Sciatic nerve (tissue), 2 donors: ENCODE measurements at regions not wholly inside any gene's neighbourhood (a gene's known extent, or its start where the extent isn't known, plus 50 kb on each side); places are given as distances from the start of the nearest gene placed in this dataset.

Source experiments
- ATAC-seq: fragments of 200-7000 bp; cut with Tn5 transposase; one replicate; pipeline ENCODE4 v1.9.1; 2020; ENCODE audit warnings: mild to moderate bottlenecking, moderate library complexity
- DNase-seq: peaks from one replicate; pipeline ENCODE4 v3.0.0-alpha.2; 2020; ENCODE audit warnings: low spot score
- intact Hi-C: fragments of 100-400 bp; cut with DNase I; formaldehyde crosslinking; loops from one replicate; pipeline ENCODE4 v1.14.2; 2022
- donor health status: DM: no; HTN: no; CAD: no.
- donor health status: DM: no; HTN: no; CAD: no.

DNA sequence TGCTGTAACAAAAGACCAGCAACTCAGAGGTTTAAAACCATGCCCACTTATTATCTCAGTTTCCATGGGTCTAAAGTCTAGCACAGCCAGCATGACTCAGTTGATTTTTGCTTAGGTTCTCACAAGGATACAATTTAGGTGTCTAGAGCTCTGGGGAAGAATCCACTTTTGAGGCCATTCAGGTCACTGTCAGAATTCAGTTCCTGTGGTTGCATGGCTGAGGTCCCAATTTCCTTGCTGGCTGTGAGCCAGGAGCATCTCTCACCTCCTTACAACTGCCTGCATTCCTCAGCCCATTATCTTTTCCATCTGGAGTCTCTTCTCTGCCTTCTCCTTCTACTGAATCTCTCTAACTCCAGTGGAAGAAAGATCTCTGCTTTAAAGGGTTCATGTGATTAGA is 240.5 kb upstream of the CFAP20DC start:
- intact Hi-C loops, result no loop called here
- DNase-seq (no peak), ATAC-seq (no peak)

DNA sequence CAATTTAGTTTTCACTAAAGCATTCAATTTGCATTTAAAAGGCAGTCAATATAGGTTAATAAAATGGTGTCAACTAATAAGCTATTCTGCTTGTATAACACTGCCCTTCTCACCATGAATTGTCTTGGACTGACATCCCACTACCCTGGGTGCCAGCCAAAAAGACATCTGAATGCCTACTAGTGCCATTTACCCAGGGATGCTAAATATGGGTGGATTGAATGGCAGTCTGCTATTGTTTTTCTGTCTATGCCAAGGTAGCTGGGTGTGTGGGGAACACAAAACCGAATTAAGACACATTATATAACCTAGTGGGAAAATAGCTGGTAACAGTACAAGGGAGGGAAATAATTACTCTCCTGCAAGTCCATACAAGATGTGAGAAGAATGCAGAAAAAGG is 240.0 kb upstream of the CFAP20DC start:
- intact Hi-C loops, result no loop called here
- ATAC-seq, result no peak
- no peak for DNase-seq

DNA sequence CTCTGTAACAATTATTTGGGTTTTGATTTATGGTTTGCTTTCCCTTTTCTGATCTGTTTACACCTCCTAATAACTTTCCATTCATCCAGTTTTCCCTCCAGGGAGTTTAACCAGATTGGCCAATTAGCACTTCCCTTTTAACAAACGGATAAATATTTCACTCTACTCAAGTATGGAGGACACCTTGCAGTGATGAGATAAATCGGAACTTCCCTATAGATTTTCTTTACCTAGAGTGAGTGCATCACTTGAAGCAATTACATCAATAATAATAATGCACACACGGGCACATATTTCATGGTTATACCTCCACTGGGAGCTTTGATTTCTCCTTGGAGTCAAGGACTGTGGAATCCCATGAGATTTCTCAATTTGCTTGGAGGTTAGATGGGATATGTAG is 239.1 kb upstream of the CFAP20DC start:
- intact Hi-C loops, result no loop called here
- DNase-seq, result no peak
- no peak for ATAC-seq

DNA sequence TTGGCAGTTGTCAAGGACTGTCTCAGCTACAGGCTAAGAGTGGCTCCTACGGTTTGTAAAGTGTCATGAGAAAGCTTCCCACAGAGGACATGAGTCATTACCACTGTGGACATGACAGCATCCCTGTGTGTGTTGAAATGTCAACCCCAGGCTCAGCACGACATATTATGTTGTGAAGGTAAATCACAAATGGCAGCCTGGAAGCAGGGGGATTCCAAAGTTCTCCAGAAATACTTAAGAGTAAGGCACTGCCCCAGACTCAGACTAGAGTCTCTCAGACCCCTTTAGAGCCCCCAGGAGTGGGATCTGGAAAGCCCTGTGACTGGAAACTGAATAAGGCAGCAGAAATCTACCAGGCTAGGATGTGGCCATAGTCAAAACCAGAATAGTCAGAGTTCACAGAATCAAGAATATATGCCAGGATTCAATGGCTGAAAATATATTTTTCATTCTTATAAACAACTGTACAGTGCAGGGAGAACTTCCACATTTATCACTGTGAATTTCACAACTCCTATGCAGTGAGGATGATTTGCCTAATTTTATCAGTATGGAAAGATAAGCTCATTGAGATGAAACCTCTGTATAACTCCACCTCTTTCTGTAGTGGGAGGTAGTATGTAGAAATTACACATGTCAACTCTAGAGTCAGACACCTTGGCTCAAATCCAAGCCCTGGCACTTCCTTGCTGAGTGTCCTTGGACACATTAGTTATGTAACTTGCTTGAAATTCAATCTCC is 237.1 kb upstream of the CFAP20DC start:
- intact Hi-C loops, result no loop called here
- ATAC-seq (no peak), DNase-seq (no peak)

DNA sequence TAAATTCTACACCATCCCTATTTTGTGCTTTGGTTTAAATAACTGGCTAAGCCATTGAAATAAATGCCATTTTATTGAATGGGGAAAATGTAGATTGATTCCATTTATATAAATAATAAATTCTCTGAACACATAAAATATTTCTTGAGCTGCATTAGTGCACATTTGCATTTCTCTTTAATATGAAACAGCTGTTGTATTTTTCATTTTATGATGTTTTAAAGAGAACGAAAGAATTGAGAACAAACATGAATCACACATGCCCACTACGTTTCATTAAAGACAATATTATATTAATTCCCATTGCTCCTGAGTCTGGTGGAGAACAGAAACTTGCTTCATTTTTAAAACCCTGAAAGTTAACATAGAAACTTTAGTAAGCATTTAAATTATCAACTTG is 235.7 kb upstream of the CFAP20DC start:
- DNase-seq (no peak), ATAC-seq (no peak)
- intact Hi-C loops, result no loop called here

DNA sequence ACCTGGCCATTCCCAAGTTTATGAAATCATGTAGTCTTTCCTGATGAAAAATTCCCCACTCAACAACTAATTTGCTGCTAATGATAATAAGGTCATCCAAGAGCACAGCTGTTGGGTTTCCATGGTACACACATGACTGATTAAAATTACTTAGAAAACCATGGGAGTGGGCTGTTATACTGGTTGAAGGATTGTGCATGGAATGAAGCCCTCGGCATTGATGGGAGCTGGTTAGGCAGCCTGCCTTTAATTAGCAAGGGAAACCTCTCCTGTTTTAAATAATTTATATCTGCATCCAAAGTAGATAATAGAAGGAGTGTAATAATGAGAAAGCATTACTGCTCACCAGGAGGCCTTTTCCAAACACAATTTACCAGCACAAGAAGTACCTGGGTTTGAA is 235.1 kb upstream of the CFAP20DC start:
- no peak for ATAC-seq
- intact Hi-C loops, result no loop called here
- DNase-seq, result no peak

DNA sequence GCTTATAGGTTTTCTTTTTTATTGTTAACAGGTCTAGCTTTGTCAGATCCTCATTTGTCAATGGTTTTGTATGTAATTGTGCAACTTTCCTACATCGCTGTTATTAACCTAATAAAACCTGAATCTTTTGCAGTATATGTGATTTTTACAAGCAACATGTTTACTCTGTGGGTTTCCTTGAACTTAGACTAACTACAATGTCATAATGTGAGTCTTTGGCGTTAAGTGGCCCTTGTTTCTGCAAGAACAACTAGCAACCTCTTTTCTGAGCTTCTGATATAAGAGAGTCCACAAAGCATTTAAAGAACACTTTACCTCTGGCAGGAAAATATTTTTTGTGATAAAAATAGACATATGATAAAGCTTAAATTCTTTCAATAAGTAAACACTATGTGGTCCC is 230.3 kb upstream of the CFAP20DC start:
- intact Hi-C loops, result no loop called here
- ATAC-seq, result no peak
- no peak for DNase-seq

DNA sequence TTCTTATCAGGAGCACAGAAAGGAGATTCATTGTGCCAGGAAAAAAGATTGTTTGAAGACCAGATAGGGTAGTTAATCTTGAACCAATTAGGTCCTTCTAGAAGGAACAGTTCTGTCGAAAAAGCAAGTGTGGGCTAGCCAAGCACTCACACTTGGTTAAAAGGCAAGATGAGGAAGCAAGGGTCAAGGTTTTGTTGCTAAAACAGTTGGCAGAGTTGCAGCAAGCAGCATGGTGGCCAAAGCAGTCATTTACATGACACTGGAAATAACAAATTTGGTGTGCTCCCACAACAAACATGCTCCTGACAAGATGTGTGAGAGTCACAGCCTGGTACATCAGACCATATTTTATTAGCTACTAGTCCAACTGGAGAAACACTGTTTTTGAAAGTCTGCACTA is 228.0 kb upstream of the CFAP20DC start:
- DNase-seq (no peak), ATAC-seq (no peak)
- intact Hi-C loops, result no loop called here

DNA sequence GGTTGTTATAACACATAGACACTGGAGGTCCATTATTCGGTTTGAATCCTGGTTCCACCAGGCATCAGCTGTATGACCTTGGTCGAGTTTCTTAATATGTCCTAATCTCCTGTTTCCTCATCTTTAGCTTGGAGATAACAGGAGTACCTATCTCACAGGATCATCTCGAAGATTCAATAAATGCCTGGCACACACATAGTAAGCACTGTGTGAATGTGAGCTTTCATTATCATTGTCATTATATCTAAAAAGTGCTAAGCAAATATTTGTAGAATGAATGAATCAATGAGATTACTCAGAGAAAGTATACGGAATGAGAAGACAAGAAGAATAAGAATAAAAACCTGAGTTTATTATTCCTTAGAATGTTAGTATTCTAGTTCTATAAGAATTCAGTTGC is 227.4 kb upstream of the CFAP20DC start:
- DNase-seq (no peak), ATAC-seq (no peak)
- intact Hi-C loops, result no loop called here

DNA sequence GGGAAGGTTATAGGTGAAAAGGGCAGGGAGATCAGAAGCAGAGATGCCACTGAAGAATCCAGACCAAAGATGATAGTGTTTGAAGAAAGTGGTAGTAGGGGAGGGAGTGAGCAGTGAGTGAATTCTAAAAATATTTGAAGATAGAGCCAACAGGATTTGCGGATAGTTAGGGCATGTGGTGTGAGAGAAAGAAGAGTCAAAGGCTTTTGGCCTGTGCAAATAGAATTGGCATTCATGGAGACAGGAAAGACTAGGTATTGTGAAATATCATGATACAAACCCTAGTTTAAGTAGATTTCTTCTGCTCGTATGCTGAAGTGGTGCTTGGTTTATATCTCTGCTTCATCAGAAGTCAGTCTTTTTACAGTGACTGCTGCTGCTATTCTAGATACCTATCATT is 224.2 kb upstream of the CFAP20DC start:
- no peak for DNase-seq
- intact Hi-C loops, result no loop called here
- ATAC-seq, result no peak

DNA sequence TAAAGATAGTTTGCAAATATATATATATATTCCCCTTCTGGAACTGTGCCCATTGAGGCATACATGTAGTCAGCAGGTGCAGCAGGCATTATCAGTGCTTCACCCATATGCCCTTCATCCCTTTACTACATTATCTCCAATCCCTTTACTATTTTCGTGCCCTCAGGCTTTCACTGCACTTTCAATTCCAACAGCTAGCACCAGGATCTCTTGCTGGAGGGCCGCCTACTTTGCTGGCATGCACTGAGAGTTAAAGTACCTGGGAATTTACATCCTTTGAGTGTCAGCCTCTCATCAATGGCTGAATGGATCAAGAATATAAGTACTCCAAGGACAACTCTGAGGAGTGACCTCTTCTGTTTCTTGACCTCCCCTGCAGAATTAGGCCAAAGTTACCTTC is 222.1 kb upstream of the CFAP20DC start:
- DNase-seq (no peak), ATAC-seq (no peak)
- intact Hi-C loops, result no loop called here

DNA sequence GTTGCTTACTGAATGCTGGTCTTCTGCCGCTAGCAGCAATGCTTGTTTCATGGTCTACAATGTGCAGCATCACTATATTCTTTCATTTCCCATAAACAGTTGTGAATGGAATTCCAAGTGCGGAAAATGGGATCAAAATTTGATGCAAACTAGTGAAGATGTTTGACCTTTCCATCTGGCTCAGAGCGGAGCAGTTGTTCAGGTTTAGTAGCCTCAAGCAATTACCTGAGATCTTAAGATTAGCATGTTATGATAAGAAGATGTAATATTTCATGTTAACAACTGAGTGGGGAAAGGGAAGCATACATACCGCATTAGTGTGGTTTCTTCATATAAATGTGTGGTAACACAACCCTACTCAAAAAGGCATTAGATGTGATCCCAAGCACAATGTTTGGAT is 221.1 kb upstream of the CFAP20DC start:
- ATAC-seq, result no peak
- intact Hi-C loops, result no loop called here
- no peak for DNase-seq

DNA sequence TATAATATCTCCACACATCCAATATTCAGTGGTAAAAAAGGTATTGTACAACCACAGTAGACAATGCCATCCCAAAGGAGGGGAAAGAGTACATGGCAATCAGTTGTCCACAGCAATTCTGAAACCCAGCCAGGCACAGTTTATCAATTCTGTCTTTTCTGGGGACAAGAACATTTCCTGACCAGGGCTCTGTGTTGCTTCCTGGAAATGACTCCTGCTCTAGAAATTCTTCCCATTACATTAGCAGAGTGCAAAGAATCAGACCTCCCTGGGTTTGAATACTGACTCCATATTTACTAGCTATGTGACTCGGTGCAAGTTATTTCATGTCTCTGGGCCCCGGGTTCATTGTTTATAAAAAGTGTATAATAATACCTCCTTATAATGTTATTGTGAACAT is 220.4 kb upstream of the CFAP20DC start:
- DNase-seq (no peak), ATAC-seq (no peak)
- intact Hi-C loops, result no loop called here

DNA sequence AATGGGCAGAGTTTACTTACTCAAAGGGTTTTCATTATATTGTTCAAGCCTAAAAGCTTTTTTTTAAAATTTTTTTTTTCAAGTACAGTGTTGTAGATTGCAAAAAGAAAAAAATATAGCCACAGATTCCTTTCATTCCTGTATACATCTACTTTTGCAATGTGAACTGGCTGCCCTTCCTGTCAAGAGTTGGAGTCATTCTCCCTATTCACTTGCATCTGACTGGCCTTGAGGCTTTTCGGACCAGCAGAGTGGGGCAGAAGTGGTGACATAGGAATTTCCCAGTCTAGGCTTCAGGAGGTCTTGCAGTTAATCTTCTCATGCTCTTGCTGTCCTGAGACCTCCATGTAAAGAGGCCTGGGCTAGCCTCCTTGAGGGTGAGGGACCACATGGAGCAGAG is 218.3 kb upstream of the CFAP20DC start:
- DNase-seq, result no peak
- ATAC-seq, result no peak

DNA sequence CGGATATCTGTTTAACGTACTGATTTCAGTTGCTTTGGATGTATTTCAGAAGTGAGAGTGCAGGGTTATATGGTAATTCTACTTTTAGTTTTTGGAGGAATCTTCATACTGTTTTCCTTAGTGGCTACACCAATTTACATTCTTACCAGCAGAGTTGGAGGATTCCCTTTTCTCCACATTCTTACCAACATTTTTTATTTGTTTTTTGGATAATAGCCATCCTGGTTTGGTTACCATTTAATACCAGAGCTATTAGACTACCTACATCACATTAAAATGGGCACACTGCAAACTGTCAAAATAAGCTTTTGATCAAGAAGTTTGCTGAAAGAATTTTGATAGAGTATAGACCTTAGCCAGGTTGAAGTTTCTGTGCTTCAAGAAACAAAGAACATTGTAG is 217.2 kb upstream of the CFAP20DC start:
- ATAC-seq (no peak), DNase-seq (no peak)
- intact Hi-C loops, result no loop called here

More for the DNA sequence above, 218.3 kb upstream of the CFAP20DC start:
- intact Hi-C loops, result no loop called here

DNA sequence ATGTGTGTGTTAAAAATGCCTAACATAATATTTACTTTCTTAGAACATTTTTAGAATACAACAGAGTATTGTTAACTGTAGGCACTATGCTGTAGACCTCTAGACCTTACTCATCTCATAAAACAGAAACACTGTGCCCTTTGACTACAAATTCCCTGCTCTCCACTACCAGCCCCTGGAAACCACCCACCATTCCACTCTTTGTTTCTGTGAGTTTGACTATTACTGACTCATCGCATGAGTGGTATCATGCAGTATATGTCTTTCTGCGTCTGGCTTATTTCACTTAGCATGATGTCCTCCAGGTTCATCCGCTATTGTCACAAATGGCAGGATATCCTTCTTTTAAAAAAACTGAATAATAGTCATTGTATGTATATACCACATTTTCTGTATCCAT is 216.7 kb upstream of the CFAP20DC start:
- DNase-seq (no peak), ATAC-seq (no peak)
- intact Hi-C loops, result no loop called here

DNA sequence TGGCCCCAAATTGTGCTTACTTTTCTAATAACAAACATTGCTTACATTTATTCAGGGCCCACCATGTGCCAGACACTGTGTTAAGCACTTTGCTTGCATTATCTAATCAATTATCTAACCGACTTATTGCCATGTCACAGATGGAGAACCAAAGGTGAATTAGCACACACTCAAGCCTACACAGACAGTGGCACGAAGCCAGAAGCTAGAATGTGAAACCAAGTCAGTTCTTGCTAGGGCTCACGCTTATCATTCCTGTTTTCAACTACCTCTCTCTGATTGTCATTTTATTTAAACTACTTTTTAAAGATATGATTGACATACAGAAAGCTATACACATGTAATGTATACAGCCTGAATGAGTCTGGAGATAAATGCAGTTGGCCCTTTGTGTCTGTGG is 215.7 kb upstream of the CFAP20DC start:
- ATAC-seq (no peak), DNase-seq (no peak)
- intact Hi-C loops, result no loop called here

DNA sequence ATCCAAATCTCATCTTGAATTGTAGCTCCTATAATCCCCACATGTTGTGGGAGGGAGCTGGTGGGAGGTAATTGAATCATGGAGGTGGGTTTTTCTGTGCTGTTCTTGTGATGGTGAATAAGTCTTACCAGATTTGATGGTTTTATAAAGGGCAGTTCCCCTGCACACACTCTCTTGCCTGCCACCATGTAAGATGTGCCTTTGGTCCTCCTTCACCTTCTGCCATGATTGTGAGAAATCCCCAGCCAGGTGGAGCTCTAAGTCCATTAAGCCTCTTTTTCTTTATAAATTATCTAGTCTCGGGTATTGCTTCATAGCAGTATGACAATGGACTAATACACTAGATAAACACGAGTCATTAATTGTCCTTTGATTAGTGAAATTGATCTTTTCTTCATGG is 214.5 kb upstream of the CFAP20DC start:
- DNase-seq (no peak), ATAC-seq (no peak)
- intact Hi-C loops, result no loop called here

DNA sequence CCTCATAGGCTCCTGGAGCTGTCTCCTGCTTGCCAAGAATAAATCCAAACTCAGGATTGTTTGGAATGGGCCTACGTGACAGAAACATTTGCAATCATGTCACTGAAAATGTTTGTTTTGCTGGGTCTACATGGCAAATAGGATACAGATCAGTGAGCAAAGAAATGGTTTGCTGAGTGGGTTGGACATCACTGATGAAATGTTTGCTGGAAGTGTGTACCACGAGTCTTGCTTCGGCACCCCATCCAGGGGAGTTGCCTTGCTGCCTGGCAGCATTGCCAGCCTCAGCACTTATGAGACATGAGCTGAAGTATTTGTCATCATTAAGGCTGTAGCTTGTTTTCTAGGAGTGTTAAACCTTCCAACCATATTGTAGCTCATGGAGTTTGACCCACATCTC is 213.3 kb upstream of the CFAP20DC start:
- DNase-seq (no peak), ATAC-seq (no peak)

DNA sequence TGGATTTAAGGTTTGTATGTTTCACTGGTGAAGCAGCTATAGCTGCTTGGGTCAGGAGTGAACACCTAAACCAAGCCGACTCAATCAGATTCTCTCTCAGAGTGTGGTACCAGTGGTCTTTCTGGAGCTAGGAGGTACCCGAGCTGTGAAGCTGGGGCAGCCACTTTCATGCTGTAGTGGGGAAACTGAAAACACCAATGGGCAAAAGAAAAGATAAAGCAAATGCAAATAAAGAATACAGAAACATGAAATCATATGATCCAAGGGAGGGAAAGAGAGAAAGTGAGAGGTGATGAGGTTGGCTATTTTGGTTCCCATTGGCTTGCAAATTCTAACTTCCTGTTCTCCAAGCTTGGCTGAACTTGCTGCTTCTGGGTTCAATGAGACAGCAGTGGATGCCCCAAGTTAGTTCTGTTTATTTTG is 212.3 kb upstream of the CFAP20DC start:
- no peak for ATAC-seq
- intact Hi-C loops, result no loop called here
- DNase-seq, result no peak

More for the DNA sequence above, 213.3 kb upstream of the CFAP20DC start:
- intact Hi-C loops, result no loop called here

DNA sequence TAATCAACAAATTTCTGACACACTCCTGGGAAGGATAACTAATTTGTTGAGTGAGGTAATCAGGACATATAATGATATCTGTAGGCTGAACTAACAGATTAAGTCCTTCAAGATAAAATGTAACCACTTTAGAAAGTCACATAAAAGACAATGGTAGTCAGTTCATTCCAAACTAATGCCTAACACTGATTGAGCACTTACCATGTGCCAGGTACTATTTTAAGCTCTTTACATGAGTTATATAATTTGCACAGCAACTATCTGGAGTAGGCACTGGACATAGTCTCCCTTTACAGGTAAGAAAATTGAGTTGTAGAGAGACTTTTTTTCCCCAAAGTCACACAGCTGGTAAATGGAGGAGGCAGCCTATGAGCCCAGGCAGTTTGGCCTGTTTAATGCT is 211.2 kb upstream of the CFAP20DC start:
- intact Hi-C loops, result no loop called here
- DNase-seq, result no peak
- no peak for ATAC-seq
